GM12891 (cell line): ENCODE measurements at regions not wholly inside any gene's neighbourhood (a gene's known extent, or its start where the extent isn't known, plus 50 kb on each side); places are given as distances from the start of the nearest gene placed in this dataset.

Source experiments
- PAX5 ChIP-seq: IDR thresholded peaks from 2 replicates; pipeline ENCODE4 v1.6.1; 2011; ENCODE audit warnings: low read length, moderate library complexity, mild to moderate bottlenecking; ENCODE audit not compliant: insufficient read depth, severe bottlenecking
- POLR2A ChIP-seq: IDR thresholded peaks from 2 replicates; pipeline ENCODE4 v1.6.1; 2011; ENCODE audit warnings: low read depth, low read length, control low read depth
- POLR2AphosphoS5 ChIP-seq: IDR thresholded peaks from 2 replicates; pipeline ENCODE4 v1.6.1; 2011; ENCODE audit warnings: low read depth, low read length, control low read depth
- SPI1 ChIP-seq: IDR thresholded peaks from 2 replicates; pipeline ENCODE4 v1.6.1; 2011; ENCODE audit warnings: low read depth, low read length, control low read depth
- TAF1 ChIP-seq: IDR thresholded peaks from 2 replicates; pipeline ENCODE4 v1.6.1; 2011; ENCODE audit warnings: low read depth, low read length, control low read depth

GRCh38 chr3:70736009-70736408 is 423.6 kb upstream of the MDFIC2 start:
- no peak for TF ChIP-seq POLR2A
- no peak for TF ChIP-seq PAX5
- TF ChIP-seq POLR2AphosphoS5, result no peak
- no peak for TF ChIP-seq TAF1
- no peak for TF ChIP-seq SPI1
